Gastroesophageal sphincter (tissue), 3 donors: ENCODE measurements at regions not wholly inside any gene's neighbourhood (a gene's known extent, or its start where the extent isn't known, plus 50 kb on each side); places are given as distances from the start of the nearest gene placed in this dataset.

Experiments
- EP300 ChIP-seq: sonication (generic); formaldehyde crosslinking; IDR thresholded peaks from one replicate; pipeline ENCODE4 v1.6.1; 2017; ENCODE audit warnings: antibody characterized with exemption, mild to moderate bottlenecking
- POLR2A ChIP-seq, 2 donors: fragments of 450-650 bp; IDR thresholded peaks; one replicate each; pipeline ENCODE4 v1.6.1; 2017; ENCODE audit warnings: antibody characterized with exemption in 2 of 2, mild to moderate bottlenecking in 2 of 2, moderate library complexity in 1 of 2
- TF ChIP-seq, protein P1 (sequence below), 4 experiments: fragments of 200-600 bp in 2 of 4; fragments of 450-650 bp in 2 of 4; sonication (generic) in 1 of 4; IDR thresholded peaks; one replicate each; pipeline ENCODE4 v1.5.1; 2017 to 2019; ENCODE audit warnings: antibody characterized with exemption in 4 of 4, mild to moderate bottlenecking in 2 of 4, moderate library complexity in 2 of 4

DNA sequence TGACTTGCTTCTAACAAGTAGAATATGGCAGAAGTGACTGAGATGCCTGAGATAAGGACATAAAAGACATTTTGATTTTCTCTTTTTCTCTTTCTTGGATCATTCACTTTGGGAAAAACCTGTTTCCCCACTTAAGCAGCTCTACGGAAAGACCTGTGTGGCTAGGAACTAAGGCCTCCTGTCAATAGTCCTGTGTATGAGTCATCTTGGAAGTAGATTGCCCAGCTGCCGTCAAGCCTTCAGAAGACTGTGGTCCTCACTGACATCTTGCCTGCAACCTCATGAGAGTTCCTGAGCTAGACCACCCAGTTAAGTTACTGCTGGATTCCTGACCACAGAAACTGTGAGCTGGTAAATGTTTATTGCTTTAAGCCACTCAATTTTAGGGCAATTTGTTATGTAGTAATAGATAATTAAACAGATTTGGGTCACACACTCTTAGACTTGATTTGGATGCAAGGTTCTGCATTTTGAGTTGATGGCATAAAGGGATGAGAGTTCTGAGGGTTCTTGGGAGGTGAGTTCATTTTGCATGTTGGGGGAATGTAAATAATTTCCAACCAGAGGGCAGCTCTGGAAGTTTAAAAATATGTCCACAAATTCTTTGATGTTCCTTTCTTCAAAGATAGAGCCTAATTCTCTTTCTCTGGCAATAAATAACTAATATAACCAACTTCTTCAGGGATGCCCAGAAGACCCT is 229.2 kb downstream of the SQOR start:
- TF ChIP-seq EP300 (no peak), POLR2A (IDR thresholded peaks at IDR 0.05) (no peak)
- TF ChIP-seq, protein P1, sequence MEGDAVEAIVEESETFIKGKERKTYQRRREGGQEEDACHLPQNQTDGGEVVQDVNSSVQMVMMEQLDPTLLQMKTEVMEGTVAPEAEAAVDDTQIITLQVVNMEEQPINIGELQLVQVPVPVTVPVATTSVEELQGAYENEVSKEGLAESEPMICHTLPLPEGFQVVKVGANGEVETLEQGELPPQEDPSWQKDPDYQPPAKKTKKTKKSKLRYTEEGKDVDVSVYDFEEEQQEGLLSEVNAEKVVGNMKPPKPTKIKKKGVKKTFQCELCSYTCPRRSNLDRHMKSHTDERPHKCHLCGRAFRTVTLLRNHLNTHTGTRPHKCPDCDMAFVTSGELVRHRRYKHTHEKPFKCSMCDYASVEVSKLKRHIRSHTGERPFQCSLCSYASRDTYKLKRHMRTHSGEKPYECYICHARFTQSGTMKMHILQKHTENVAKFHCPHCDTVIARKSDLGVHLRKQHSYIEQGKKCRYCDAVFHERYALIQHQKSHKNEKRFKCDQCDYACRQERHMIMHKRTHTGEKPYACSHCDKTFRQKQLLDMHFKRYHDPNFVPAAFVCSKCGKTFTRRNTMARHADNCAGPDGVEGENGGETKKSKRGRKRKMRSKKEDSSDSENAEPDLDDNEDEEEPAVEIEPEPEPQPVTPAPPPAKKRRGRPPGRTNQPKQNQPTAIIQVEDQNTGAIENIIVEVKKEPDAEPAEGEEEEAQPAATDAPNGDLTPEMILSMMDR (IDR thresholded peaks at IDR 0.05) = no peak
